HG03175 (cell line): ENCODE measurements at regions not wholly inside any gene's neighbourhood (a gene's known extent, or its start where the extent isn't known, plus 50 kb on each side); places are given as distances from the start of the nearest gene placed in this dataset.
"Not testable (repeated sequence)": the region's sequence is repeated elsewhere in the genome, so short reads cannot be mapped to it uniquely, and the experiment has no call there.

Experiments
- ATAC-seq: cut with Tn5 transposase; IDR thresholded peaks from one replicate; pipeline ENCODE4 v1.9.1; 2021; ENCODE audit warnings: mild to moderate bottlenecking, moderate library complexity; ENCODE audit not compliant: unreplicated experiment

GRCh38 chr5:2537378-2538145 is 213.9 kb downstream of the IRX2 start:
- ATAC-seq = no peak

GRCh38 chr5:2536632-2537377 is 214.7 kb downstream of the IRX2 start:
- no peak for ATAC-seq

- ATAC-seq = no peak
Observed at GRCh38 chr5:2534970-2535369, 216.5 kb downstream of the IRX2 start.

GRCh38 chr5:2534251-2534650 is 217.2 kb downstream of the IRX2 start:
- no peak for ATAC-seq

- ATAC-seq = not testable (repeated sequence)
Observed at GRCh38 chr5:2533848-2534247, 217.6 kb downstream of the IRX2 start.

- no peak for ATAC-seq
Observed at GRCh38 chr5:2532809-2533208, 218.7 kb downstream of the IRX2 start.

- ATAC-seq = no peak
Observed at GRCh38 chr5:2531318-2531717, 220.2 kb downstream of the IRX2 start.

- ATAC-seq = no peak
Observed at GRCh38 chr5:2530609-2531008, 220.9 kb downstream of the IRX2 start.

GRCh38 chr5:2529371-2530092 is 221.9 kb downstream of the IRX2 start:
- no peak for ATAC-seq

- no peak for ATAC-seq
Observed at GRCh38 chr5:2525351-2525750, 226.1 kb downstream of the IRX2 start.

GRCh38 chr5:2524620-2525019 is 226.9 kb downstream of the IRX2 start:
- no peak for ATAC-seq

GRCh38 chr5:2523180-2523579 is 228.3 kb downstream of the IRX2 start:
- no peak for ATAC-seq

GRCh38 chr5:2522372-2522771 is 229.1 kb downstream of the IRX2 start:
- no peak for ATAC-seq

GRCh38 chr5:2519153-2519552 is 232.3 kb downstream of the IRX2 start:
- ATAC-seq = no peak

GRCh38 chr5:2517451-2517850 is 234.0 kb downstream of the IRX2 start:
- no peak for ATAC-seq

- ATAC-seq = no peak
Observed at GRCh38 chr5:2515180-2515764, 236.2 kb downstream of the IRX2 start.

GRCh38 chr5:2514484-2514883 is 237.0 kb downstream of the IRX2 start:
- no peak for ATAC-seq

- no peak for ATAC-seq
Observed at GRCh38 chr5:2511706-2512105, 239.8 kb downstream of the IRX2 start.

GRCh38 chr5:2511126-2511525 is 240.4 kb downstream of the IRX2 start:
- no peak for ATAC-seq

GRCh38 chr5:2509527-2509926 is 241.9 kb downstream of the IRX2 start:
- ATAC-seq = no peak

GRCh38 chr5:2508514-2508913 is 243.0 kb downstream of the IRX2 start:
- no peak for ATAC-seq
